ENCODE measurements at regions not wholly inside any gene's neighbourhood (a gene's known extent, or its start where the extent isn't known, plus 50 kb on each side); places are given as distances from the start of the nearest gene placed in this dataset.

DNA sequence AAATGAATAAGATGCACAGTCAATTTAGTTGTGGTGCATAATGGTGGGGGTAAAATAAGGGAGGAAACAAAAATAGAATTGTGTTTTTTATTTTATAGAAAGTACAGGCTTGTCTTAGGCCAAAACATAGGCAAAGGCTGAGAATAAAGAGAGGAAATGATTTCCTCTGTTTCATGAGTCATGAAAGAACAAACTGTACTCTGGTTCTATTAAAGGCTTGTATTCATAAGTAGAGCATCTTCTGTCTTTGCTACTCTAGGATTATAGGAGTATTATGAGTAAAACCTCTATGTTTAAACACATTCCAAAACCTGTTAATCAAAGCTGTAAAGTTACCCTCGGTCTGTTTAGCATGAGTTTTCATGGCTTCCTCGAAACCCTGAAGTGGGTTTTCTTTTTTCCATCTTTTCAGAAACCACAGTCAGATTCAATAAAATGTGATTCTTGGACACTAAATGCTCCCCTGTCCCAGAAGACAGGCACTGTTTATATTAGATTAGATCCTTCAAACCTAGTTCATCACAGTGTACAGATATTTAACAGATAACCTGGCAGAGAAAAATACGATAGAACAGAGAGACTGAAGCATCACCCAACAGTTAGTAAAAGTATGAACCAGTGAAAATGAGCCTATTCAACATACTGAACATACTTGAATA, 473.9 kb upstream of the CYLC2 start:
- no peak for DNase-seq (ENCODE audit: low read depth)
- TF ChIP-seq, protein P1, sequence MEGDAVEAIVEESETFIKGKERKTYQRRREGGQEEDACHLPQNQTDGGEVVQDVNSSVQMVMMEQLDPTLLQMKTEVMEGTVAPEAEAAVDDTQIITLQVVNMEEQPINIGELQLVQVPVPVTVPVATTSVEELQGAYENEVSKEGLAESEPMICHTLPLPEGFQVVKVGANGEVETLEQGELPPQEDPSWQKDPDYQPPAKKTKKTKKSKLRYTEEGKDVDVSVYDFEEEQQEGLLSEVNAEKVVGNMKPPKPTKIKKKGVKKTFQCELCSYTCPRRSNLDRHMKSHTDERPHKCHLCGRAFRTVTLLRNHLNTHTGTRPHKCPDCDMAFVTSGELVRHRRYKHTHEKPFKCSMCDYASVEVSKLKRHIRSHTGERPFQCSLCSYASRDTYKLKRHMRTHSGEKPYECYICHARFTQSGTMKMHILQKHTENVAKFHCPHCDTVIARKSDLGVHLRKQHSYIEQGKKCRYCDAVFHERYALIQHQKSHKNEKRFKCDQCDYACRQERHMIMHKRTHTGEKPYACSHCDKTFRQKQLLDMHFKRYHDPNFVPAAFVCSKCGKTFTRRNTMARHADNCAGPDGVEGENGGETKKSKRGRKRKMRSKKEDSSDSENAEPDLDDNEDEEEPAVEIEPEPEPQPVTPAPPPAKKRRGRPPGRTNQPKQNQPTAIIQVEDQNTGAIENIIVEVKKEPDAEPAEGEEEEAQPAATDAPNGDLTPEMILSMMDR (IDR thresholded peaks at IDR 0.05; ENCODE audit: control insufficient read depth, insufficient read depth, low read depth, low read length, missing control alignments) = no peak
- no peak overlapping the region for H3K4me3 ChIP-seq (ENCODE audit: control insufficient read depth, low read depth, low read length)

DNA sequence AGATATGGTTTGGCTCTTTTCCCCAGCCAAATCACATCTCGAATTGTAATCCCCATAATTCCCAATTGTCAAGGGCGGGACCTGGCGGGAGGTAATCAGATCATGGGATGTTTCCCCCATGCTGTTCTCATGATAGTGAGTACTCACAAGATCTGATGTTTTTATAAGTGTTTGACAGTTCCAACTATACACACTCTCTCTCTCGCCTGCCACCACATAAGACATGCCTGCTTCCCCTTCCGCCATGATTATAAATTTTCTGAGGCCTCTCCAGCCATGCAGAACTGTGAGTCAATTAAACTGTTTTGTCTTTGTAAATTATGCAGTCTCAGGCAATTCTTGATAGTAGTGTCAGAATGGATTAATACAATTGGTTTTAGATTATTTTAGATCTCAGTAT, 475.7 kb upstream of the CYLC2 start:
- TF ChIP-seq, protein P1 (IDR thresholded peaks at IDR 0.05; ENCODE audit: control insufficient read depth, insufficient read depth, low read depth, low read length, missing control alignments) = no peak
- DNase-seq (ENCODE audit: low read depth) = no peak
- no peak overlapping the region for H3K4me3 ChIP-seq (ENCODE audit: control insufficient read depth, low read depth, low read length)

DNA sequence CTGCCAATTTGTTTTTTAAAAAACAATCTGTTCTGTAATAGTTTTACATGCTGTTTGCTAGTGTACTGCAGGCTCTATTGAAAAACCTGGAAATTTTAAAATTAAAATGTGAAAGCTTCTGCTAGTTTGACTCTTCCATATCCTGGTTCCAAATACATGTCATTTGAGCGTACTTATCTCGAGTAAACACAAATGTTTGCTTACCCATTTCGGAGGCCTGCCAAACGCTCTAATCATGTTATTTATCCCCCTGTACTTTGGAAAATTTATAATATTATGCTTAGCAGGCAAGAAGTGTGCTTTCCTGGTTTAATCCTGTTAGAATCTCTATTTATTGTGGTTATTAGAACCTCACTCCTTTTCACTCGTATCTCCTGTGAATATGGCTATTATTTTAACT, 476.8 kb upstream of the CYLC2 start:
- DNase-seq (ENCODE audit: low read depth) = no peak
- no peak overlapping the region for H3K4me3 ChIP-seq (ENCODE audit: control insufficient read depth, low read depth, low read length)
- TF ChIP-seq, protein P1 (IDR thresholded peaks at IDR 0.05; ENCODE audit: control insufficient read depth, insufficient read depth, low read depth, low read length, missing control alignments) = no peak

DNA sequence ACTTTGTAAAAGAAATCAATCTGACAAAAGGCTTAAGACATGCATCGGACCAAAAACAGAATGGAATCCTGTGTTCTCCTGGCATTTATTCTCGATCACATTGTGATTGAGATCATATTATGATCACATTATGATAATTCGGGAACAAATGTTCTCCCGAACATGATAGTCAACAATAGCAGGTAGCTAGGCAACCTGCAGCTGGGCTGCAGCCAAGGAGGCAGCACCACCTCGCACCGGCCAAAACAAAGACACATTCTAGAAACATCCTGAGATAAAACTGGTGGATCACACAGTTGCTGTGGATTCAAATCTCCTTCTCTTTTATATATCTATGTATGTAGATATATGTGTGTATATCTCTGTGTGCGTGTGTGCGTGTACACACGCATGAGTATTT, 480.6 kb upstream of the CYLC2 start:
- DNase-seq (ENCODE audit: low read depth) = no peak
- TF ChIP-seq, protein P1 (IDR thresholded peaks at IDR 0.05; ENCODE audit: control insufficient read depth, insufficient read depth, low read depth, low read length, missing control alignments) = no peak

DNA sequence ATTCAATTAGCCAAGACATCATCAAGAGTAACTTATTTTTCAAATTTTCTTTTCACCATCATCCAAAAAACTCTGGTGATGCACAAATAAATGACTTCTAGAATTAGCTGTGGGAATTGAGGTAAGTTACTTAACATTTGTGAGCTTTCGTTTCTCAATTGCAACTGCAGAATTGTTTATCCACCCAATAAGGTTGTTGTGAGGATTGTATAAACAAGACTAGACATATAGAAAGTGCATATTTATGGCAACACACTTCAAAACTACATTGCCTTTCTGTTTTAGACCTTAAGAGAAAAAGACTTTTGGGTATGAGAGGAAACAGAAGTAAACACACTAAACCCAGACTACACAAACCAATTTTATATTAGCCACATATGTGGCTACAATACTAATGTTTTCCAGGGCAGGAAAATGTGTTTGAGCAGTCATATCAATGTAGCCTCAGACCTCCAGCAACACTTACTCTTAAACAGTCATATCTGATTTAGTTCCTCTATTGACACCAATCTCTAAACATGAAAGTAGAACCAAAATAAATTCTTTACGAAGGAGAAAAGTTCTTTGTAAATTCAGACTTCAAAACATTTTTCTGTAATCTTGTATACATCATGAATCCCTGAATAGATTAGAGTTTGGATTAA, 488.0 kb upstream of the CYLC2 start:
- TF ChIP-seq, protein P1 (IDR thresholded peaks at IDR 0.05; ENCODE audit: control insufficient read depth, insufficient read depth, low read depth, low read length, missing control alignments) = no peak
- H3K4me3 ChIP-seq (ENCODE audit: control insufficient read depth, low read depth, low read length) = no peak overlapping the region
- DNase-seq (ENCODE audit: low read depth) = no peak

More for the DNA sequence above, 480.6 kb upstream of the CYLC2 start:
- no peak overlapping the region for H3K4me3 ChIP-seq (ENCODE audit: control insufficient read depth, low read depth, low read length)

DNA sequence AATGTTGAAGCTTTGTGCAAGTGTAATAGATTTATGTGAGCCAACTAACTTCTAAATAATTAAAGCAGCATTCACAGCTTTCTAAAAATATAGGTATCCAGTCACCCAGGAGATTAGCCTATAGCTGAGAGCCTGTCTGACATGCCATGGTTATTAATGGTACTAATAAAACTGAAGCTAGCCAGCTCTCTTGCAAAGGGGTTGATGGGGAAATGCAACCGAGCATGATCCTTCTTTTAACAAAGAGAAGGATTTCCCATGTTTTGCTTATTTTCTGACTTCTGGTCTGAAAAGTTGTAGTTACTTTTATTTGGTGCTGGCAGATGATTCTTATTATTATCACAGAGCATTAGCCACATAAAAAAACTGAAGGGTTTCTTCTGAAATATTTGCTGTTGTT, 488.7 kb upstream of the CYLC2 start:
- TF ChIP-seq, protein P1 (IDR thresholded peaks at IDR 0.05; ENCODE audit: control insufficient read depth, insufficient read depth, low read depth, low read length, missing control alignments) = no peak
- no peak overlapping the region for H3K4me3 ChIP-seq (ENCODE audit: control insufficient read depth, low read depth, low read length)
- DNase-seq (ENCODE audit: low read depth) = no peak
